Stimulated activated naive CD4-positive, alpha-beta T cell (primary cell): ENCODE measurements at regions not wholly inside any gene's neighbourhood (a gene's known extent, or its start where the extent isn't known, plus 50 kb on each side); places are given as distances from the start of the nearest gene placed in this dataset.
"Not testable (repeated sequence)": the region's sequence is repeated elsewhere in the genome, so short reads cannot be mapped to it uniquely, and the experiment has no call there.

Experiments
- DNase-seq, 6 experiments: peaks; one replicate each; lab custom pipeline; 2025; lab: John Stamatoyannopoulos, UW

DNA sequence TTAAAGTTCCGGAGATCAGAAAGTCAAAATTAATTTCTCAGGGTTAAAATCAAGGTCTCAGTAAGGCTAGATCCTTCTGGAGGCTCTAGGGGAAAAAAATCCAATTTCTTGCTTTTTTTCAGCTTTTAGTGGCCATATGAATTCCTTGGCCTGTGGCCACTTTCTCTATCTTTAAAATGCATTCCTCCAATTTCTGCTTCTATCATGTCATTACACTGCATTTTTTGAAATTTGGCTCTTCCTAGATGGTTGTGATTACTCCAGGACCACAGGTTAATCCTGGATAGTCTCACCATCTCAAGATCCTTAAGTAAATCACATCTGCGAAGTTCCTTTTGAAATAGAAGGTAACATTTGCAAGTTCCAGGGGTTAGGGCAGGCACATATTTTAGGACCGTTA is 1294.9 kb upstream of the CITED2 start:
- no peak for DNase-seq

DNA sequence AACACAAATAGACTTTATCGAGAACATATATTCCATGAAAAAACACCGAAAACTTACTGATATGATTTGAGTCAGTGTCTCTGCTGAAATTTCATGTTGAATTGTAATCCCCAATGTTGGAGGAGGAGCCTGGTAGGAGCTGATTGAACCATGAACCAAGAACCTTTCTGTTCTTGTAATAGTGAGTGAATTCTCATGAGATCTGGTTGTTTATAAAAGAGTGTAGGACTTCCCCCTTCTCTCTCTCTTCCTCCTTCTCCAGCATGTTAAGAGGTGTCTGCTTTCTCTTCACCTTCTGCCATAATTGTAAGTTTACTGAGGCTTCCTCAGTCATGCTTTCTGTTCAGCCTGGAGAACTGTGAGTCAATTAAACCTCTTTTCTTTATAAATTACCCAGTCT is 1289.3 kb upstream of the CITED2 start:
- DNase-seq, result no peak

DNA sequence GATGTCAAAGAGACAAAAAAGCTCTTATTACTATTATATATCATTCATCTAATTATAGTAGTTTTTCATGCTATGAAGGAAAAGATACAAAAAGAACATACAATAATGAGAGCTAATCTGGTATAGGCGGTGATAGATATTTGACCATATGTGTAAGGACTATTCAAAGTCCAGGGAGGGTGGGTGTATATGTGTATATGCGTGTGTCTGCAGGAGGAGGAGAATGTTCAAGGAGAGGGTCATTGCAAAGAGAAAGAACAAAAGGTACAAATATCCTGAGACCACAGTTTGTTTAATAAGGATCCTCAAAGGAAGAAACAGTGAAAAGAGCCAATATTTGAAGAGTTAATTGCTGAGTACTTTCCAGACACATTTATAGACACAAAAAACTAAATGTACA is 1288.6 kb upstream of the CITED2 start:
- DNase-seq, result no peak

DNA sequence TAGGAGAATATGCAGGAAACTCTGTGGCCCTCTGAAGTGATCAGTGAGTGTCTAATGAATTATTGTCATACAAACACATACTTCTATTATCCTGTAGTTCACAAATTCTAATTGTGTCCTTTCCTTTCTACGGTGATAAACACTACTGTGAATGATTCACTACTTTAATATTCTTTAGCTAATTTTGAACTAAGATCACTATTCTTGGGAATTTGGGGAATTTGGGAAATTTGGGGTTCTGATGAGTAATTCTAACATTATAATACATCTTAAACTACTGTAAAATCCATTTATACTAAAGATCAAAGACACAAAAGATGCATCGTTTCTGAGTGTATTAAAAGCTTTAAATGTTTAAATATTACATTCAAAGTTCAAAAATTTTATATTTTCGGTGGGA is 1287.2 kb upstream of the CITED2 start:
- DNase-seq, result no peak

DNA sequence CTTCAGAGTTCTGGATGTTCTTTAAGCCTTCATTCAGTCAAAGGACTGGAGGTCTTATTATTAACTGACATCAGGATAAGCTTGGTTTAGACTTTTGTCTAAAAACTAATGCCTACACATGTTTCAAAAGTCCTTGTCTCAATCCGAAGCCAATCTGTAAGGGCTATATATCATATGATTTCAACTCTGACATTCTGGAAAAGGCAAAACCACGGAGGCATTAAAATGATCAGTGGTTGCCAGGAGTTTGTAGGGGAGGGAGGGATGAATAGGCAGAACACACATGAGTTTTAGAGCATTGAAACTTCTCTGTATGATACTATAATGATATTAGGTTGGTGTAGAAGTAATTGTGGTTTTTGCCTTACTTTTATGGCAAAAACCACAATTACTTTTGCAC is 1285.8 kb upstream of the CITED2 start:
- DNase-seq, result no peak

DNA sequence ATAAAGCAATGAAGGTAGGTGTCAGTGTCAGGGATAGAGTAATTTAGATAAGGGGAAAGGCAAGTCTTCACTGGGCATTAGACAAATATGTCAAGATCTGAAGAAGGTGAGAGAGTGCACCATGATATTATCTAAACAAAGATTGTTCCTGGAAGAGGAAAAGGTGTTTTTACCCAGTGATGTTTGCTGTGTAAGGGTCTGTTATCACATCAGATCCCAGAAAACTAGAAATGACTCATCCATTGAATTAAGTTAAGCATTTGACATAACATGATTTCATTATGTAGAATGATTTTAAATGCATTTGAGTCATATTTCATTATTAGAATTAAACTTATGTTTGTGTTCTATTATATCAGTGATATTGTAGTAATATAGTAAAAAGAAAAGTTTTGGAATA is 1279.5 kb upstream of the CITED2 start:
- DNase-seq, result no peak

DNA sequence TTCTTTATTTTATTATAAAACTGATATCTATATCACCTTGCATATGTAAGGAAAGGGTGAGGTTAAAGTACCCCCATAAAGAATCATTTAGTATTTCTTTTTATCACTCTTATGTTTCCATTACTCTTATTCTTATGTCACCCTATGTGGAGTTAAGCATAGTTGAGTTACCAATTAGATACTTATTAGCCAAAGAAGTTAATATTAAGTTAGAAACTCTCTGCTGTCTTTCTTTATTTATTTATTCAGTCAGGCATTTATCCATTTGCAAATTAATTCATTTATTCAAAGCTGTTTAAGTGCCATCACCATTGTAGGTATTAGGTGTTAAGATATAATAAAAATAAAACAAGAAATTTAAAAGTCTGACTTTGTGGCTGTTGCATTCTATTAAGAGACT is 1279.1 kb upstream of the CITED2 start:
- DNase-seq, result no peak

DNA sequence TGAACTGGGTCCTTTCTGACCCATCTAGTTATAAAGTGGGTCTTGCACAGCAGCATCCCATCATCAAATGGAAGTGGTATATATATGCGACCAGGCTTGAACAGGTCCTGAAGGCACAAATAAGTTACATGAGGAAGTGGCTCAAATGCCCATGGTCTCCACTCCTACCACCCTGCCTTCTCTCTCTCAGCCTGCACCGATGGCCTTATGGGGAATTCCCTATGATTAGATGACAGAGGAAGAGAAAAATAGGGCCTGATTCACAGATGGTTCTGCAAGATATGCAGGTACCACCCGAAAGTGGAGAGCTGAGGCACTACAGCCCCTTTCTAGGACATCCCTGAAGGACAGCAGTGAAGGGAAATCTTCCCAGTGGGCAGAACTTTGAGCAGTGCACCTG is 1275.1 kb upstream of the CITED2 start:
- DNase-seq, result not testable (repeated sequence)

DNA sequence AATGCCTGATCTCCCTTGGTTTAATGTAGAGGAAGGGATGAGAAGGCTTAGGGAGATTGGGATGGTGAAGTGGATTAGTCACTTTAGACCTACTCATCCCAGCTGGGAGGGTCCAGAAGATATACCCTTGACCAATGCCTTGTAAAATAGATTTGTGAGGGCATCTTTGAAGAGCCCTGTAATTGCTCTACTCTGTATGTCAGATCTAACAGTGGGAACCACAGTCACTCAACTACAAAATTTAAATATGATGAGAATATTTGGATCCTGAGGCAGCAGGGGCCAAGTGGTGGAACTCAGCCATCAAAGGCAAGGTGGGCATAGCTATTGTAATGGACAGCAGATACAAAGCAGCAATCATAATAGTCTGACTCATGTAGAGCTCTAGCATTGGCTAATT is 1272.9 kb upstream of the CITED2 start:
- DNase-seq, result not testable (repeated sequence)

DNA sequence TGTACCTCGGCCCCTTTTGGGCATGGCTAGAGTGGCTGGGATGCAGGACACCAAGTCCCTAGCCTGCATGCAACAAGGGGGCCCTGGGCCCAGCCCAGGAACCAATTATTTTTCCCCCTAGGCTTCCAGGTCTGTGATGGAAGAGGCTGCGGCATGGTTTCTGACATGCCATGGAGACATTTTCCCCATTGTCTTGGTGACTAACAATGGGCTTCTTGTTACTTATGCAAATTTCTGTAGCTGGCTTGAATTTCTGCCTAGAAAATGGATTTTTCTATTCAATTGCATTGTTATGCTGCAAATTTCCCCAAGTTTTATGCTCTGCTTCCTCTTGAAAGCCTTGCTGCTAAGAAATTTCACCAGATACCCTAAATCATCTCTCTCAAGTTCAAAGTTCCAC is 1269.6 kb upstream of the CITED2 start:
- DNase-seq, result no peak

DNA sequence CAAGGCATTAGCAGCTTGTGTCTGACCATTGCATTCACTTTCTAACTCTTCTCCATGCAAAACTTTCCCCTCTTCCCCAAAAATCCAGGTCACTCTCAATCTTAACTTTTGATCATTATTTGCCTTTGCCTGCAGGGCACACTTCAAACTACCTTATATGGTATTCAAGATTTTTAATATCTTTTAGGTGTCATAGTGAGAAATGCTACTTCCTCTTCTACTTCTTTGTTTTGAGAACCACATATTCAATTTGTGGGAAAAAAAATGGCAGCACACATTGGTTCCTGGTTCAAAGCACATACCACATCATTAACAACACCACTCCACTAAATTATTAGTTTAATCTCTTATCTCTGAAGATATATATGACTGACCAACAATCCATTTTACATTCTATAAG is 1267.0 kb upstream of the CITED2 start:
- no peak for DNase-seq

DNA sequence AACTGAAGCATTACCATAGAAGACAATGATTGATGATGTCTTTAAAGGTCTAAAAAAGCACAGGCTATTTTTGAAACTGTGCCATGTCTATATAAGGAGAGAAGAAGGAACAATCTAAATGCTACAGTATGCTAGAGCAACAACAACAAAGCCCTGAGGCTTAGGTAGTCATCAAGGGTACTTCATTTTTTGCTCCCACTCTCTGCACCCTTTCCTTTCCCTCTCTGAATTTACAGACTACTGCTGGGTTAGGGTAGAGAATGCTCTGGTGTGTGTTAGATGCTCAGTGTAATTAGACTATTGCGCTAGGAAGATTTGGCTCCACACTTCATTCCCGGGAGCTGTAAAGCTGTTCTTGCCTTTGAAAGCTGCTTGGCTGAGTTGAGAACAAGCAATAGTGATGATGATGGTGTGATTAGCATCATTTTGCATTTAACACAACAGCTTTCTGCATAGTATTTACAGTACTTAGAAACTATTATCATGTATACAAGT is 1262.5 kb upstream of the CITED2 start:
- no peak for DNase-seq

DNA sequence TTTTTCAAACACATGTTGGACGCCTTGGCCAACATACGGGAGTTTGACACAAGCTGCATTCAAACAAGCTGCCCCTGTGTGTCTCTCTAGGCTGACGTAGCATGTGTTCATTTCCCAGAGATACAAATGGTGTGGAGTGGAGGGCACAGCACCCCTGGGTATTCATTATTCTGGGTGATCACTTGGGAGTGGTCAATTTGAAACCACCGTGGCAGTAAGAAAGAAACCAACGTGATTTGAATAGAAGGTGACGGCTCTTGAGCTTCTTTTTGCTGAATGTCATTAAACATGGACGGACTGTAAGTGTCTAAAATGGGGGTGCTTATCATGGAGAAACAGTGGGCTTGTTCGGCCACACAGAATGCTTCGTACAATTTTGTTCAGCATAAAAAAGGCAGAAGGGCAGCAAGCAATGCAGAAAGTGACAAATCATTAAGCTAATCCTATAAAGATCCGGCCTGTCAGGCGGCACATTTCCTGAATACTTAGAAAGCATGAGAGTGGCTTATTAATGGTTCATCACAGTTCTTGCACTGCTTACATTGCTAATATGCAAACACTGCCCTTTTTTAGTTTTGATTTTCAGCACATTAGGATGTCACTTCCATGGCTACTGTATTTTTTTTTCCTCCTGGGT is 1261.9 kb upstream of the CITED2 start:
- no peak for DNase-seq

DNA sequence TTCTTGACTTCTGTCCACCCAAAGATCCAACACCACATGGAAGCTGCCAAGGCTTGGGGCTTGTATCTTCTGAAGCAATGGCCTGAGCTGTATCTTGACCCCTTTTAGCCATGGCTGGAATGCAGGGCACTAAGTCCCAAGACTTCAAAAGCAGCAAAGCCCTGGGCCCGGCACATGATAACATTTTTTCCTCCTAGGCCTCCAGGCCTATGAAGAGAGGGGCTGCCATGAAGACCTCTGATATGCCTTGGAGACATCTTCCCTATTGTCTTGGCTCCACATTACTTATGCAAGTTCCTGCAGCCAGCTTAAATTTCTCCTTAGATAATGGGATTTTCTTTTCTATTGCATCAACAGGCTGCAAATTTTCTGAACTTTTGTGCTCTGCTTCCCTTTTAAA is 1252.6 kb upstream of the CITED2 start:
- no peak for DNase-seq

DNA sequence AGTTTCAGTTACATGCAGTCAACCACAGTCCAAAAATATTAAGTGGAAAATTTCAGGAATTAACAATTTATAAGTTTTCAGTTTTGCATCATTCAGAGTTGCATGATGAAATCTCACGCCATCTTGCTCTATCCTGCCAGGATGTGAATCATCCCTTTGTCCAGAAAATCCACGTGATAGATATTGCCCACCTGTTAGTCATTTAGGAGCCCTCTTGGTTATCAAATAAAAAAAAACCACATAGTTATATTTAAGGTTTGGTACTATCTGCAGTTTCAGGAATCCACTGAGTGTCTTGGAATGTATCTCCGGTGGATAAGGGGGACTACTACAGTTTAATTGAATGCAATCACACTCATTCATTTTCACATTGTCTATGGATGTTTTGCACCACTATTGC is 1249.0 kb upstream of the CITED2 start:
- DNase-seq, result no peak

DNA sequence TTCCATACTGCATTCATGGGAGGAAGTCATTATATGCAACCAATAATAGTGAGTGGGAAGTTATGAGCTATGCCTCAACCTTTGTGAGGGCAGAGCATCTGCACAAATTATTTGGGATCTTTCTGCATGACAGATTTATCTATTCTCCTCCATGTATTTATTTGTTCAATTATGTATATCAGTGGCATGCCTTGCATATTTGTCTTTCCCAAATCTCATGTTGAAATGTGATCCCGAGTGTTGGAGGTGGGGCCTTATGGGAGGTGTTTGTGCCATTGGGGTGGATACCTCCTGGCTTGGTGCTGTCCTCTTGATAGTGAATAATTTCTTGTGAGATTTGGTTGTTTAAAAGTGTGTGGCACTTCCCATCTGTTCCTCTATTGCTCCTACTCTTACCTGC is 1246.0 kb upstream of the CITED2 start:
- DNase-seq, result no peak

DNA sequence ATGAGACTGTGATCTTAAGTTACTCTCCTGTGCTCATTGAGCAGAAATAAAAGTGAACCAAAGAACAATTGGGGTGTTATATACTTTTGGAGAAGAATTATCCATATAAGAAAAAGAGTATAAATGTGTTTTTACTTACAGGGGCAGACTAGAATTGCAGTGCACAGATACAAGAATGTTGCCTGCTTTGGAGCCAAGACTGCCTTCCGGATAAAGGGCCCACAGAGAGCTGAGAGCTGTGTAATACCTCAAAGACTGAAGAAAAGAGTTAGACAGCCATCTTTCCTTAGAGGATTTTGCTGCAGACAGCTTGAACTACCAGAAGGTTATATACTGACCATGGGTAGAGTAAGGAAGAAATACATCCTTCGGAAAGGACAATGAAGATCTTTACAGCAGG is 1235.5 kb upstream of the CITED2 start:
- no peak for DNase-seq

DNA sequence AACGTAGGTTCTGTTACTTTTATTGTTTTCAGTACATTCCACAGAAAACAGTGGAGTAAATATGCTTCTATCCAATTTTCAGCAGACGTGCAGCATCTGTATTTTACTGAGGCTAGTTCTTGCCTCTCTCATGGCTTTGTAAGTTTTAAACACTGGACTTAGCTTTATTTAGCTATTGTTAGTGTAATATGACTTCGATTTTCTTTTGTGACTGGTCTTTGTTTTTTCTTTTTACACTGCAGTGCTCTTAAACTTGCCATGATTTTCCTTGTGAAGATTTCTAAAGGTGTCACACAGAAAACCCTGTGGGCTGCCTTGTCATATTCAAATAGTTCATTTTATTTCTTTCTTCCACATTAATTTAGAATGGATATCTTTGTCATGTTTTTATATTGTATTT is 1234.9 kb upstream of the CITED2 start:
- no peak for DNase-seq

DNA sequence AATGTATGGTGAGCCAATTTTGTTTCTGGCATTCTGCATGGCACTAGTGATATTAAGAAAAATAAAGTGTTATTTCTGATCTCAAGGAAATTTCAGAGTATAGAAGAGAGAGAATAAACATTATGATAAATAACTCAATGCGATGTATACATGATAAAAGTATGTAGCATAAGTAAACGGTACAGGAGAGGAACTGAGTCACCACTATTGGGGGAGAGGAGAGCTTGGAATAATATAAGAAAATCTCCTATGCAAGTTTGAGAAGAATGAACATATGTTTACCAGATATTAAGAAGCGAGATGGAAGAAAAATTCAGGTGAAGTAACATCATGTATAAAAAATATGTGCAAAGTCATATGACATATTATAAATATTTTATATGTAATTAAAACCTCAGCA is 1230.3 kb upstream of the CITED2 start:
- DNase-seq, result no peak

DNA sequence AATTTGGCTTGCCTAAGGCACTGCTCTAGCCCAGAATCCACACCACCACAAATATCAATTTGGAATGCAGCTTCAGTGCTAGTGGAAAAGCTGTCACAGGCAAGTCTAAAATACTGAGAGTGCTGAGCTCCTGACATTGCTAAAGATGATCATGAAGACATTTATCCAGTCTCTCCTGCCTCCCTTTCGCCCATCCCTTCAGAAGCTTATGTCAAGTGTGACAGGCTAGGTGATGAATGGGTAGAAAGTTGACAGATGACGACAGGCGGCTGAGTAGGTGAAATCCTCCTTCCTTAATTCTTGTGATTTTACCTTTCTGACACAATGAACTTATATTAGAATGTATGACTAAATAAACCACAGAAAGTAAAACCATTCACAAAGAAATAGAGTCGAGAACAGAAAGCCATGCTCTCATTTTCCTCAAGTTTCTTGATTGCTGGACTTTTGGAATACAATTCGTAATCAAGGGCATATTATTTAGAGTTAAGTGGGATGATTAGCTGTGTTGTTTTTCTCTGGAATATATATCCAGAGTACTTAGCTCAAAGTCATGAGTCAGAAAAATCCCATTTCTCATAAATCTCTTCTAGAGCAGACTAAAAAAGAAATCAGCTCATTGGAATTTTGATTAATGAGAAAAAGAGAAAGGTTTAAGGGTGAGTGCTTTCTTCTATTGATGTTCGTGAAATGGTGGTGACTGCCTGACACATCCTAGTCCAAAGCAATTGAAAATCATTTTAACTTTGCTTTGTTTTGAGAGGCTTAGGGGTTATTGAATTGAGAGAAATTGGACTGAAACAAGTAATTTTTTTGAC is 1228.2 kb upstream of the CITED2 start:
- DNase-seq, result no peak

DNA sequence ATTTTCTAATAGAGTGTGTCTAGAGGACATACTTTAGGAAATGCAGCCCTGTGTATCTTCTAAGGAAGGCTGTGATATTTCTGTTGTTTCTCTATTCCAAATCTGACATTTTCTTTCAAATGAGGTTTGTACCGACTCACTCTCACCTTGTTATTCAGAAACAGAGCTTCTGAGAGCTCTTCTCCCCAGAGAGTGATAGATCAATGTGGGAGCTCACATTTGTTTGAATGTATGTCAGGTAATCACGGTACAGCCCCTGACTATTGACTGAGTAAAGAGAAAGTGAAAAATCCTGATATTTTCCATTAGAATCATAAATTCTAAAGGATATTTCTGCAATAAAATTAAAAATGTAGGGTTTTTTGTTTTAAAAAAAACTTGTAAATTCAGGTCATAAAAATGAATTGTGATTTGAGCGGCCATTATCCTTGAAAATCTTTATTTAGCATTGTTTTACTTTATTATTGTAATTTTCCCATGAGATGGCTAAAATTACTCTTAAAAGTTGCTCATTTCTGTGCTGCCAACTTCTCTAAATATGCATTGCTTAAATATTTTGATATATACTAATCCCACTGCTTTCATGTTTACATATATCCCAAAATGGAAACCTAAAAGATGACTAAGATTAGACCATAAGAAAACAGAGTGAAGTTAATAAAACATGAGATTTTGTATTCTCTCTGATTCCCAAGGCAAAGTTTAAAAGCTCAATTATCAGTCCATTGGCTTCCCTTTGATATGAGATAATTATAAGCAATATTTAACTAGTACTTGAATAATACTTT is 1226.8 kb upstream of the CITED2 start:
- no peak for DNase-seq

DNA sequence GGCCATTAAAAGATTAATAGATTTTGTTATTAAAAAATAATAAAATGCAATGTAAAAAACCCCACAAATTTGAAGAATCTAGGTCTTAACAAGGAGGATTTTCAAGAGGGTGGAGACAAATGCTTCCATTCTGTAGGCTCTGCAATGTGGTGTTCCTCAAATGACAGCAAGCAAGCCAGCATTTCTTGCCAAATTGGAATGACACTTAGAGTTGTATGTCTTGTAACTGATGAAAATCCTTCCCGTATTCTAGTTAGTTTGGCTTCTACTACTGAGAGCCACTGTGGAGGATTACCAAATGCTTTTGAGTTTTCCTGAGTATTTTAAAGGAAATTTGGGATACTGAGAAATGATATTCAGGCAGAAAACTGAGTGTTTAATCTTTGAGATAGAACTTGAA is 1225.5 kb upstream of the CITED2 start:
- DNase-seq, result no peak

DNA sequence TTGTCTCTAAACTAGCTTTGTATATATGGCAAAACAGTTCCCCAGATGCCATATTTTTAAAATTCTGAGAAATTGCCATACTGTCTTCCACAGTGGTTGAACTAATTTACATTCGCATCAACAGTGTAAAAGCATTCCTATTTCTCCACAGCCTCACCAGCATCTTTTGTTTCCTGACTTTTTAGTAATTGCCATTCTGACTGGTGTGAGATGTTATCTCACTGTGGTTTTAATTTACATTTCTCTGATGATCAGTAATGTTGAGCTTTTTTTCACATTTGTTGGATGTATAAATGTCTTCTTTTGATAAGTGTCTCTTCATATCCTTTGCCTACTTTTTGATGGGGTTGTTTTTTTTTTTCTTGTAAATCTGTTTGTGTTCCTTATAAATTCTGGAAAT is 1222.7 kb upstream of the CITED2 start:
- DNase-seq, result no peak
